ENCODE measurements at regions not wholly inside any gene's neighbourhood (a gene's known extent, or its start where the extent isn't known, plus 50 kb on each side); places are given as distances from the start of the nearest gene placed in this dataset.

DNA sequence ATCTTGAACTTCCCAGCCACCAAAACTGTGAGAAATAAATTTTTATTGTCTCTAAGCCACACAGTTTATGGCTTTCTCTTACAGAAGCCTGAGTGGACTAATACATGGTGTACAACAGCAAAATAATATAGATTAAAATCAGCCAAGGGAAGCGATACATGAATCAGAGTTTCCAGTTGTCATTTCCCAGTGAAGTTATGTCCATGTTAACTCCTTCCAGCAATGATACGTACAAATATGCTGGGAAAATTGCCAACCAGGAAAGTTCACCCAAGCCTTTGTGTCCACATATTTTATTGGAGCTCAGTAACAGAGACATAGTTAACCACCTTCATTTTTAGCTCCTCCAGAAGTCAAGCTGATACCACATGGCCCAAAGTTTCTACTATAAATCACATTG lies 280.9 kb upstream of the KCNMB2 start:
- TF ChIP-seq CTCF (IDR thresholded peaks at IDR 0.05): no peak
- no peaks in the 10 kb centered on the region for H3K4me1 ChIP-seq
- no peak for DNase-seq (ENCODE audit: low spot score)
- H3K4me3 ChIP-seq: no peak overlapping the region
- no peaks in the 10 kb centered on the region for H3K9me3 ChIP-seq
- H3K27ac ChIP-seq: no peak overlapping the region
- H3K36me3 ChIP-seq: no peaks in the 10 kb centered on the region
- no peaks in the 10 kb centered on the region for H3K27me3 ChIP-seq

DNA sequence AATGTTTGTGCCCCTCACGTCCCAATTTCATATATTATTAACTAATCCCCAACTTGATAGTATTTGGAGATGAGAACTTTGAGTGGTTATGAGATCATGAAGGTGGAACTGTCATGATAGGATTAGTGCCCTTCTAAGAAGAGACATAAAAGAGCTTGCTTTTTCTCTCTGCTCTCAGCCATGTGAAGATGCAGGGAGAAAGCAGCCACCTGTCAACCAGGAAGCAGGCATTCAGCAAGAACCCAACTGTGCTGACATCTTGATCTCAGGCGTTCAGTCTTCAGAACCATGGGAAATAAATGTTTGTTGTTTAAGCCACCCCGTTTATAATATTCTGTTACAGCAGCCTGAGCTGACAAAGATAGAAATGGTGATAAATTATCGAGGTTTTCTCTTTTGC lies 278.7 kb upstream of the KCNMB2 start:
- Histone ChIP-seq H3K9me3 (no peaks in the 10 kb centered on the region), H3K4me3 (no peak overlapping the region), H3K4me1 (no peaks in the 10 kb centered on the region), H3K36me3 (no peaks in the 10 kb centered on the region), H3K27me3 (no peaks in the 10 kb centered on the region), H3K27ac (no peak overlapping the region)
- DNase-seq (ENCODE audit: low spot score): no peak
- no peak for TF ChIP-seq CTCF (IDR thresholded peaks at IDR 0.05)

DNA sequence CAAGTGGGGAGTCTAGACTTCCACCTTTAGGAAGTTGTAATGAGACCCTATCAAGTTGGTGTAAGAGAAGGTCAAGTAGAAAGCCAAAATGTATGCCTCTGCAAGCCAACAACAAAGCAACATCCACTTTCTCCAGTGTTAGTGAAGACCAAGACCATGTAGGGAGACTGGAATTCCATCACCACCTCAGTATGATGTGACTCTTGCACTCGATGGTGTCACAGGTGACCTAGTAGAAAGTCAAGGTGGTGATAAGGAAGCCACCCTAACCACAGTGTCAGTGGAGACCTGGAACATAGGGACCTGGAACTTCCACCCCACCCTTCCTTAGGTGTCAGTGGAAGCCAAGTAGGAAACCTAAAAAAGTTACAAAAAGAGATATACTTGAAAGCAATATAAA lies 278.1 kb upstream of the KCNMB2 start:
- no peaks in the 10 kb centered on the region for H3K36me3 ChIP-seq
- H3K9me3 ChIP-seq: no peaks in the 10 kb centered on the region
- H3K27me3 ChIP-seq: no peaks in the 10 kb centered on the region
- no peaks in the 10 kb centered on the region for H3K4me1 ChIP-seq
- TF ChIP-seq CTCF (IDR thresholded peaks at IDR 0.05): no peak
- H3K4me3 ChIP-seq: no peak overlapping the region
- DNase-seq (ENCODE audit: low spot score): no peak
- no peak overlapping the region for H3K27ac ChIP-seq

GRCh38 chr3:178259703-178260102 lies 276.5 kb upstream of the KCNMB2 start:
- H3K4me3 ChIP-seq: no peak overlapping the region
- no peaks in the 10 kb centered on the region for H3K36me3 ChIP-seq

DNA sequence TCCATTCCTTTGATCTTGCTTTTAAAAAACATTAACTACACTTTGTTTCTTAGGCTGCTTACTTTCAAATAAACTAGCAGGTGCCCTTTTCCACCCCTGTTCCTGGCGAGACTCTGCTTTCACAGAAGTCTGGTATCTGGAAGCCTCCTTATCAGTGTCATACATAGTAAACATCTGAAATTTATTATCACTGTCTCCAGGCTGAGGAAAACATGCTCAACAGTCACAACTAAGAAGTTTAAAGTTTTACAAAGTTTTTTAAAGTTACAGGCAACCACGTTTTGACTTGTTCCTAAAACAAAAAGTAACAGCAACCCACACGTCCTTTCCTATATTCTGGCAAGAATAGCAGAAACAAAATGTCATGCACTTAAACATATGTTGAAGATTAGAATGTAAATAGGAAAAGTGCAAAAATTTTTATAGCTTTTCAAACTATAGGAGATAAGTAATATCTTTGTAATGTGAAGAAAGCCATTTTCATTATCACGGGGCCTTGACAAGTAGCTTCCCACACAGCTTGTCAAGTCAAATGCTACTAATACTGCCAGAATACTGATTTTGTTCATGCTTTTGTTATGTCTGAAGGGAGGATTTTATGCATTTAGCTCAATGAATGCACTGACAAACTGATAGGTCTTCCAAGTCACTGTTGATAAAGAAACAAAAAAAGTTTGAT lies 275.2 kb upstream of the KCNMB2 start:
- no peaks in the 10 kb centered on the region for H3K4me1 ChIP-seq
- no peaks in the 10 kb centered on the region for H3K36me3 ChIP-seq
- no peak for DNase-seq (ENCODE audit: low spot score)
- H3K27ac ChIP-seq: peak overlapping the region in 1 of 2 donors; percentile 41
- no peak overlapping the region for H3K4me3 ChIP-seq
- no peaks in the 10 kb centered on the region for H3K27me3 ChIP-seq
- no peak for TF ChIP-seq CTCF (IDR thresholded peaks at IDR 0.05)
- H3K9me3 ChIP-seq: no peaks in the 10 kb centered on the region

More at GRCh38 chr3:178259703-178260102, 276.5 kb upstream of the KCNMB2 start:
- no peak for TF ChIP-seq CTCF (IDR thresholded peaks at IDR 0.05)
- Histone ChIP-seq H3K4me1 (no peaks in the 10 kb centered on the region), H3K27me3 (no peaks in the 10 kb centered on the region), H3K9me3 (no peaks in the 10 kb centered on the region), H3K27ac (no peak overlapping the region)
- DNase-seq (ENCODE audit: low spot score): no peak
